IMR-90 (cell line): ENCODE measurements at regions not wholly inside any gene's neighbourhood (a gene's known extent, or its start where the extent isn't known, plus 50 kb on each side); places are given as distances from the start of the nearest gene placed in this dataset.

Experiments
- ATAC-seq: fragments of 200-7000 bp; cut with Tn5 transposase; 2 replicates; pipeline ENCODE4 v1.9.1; 2020; ENCODE audit warnings: low read depth, mild to moderate bottlenecking, moderate library complexity
- BruUV-seq: library from RNA; stranded (reverse); fragments of 400-500 nt; replicated peaks from 2 replicates; lab custom pipeline; 2021; lab: Mats Ljungman, UMichigan
- CTCF ChIA-PET: fragments of 300-600 bp; formaldehyde crosslinking; extraction: SDS; loops from one replicate; lab custom pipeline; 2021; ENCODE audit warnings: antibody characterized with exemption; lab: Yijun Ruan, JAX
- POLR2A ChIA-PET: fragments of 300-600 bp; sonication (Branson Sonifier 250); formaldehyde crosslinking; loops from one replicate; lab custom pipeline; 2022; ENCODE audit warnings: antibody characterized with exemption; ENCODE audit not compliant: unreplicated experiment; lab: Charles Lee
- DNase-seq: peaks from one replicate; pipeline ENCODE4 v3.0.0; 2013
- H2AFZ ChIP-seq: replicated peaks from 2 replicates; pipeline ENCODE3; 2013; ENCODE audit warnings: low read length, mild to moderate bottlenecking; ENCODE audit not compliant: poor library complexity
- H2AK5ac ChIP-seq: 2 replicates; pipeline ENCODE4 v1.6.1; 2013; ENCODE audit warnings: low read depth, low read length, inconsistent platforms
- H2AK9ac ChIP-seq: replicated peaks from 2 replicates; pipeline ENCODE3; 2013; ENCODE audit warnings: mild to moderate bottlenecking, low read depth, low read length, moderate library complexity; ENCODE audit not compliant: poor library complexity
- H2BK120ac ChIP-seq: 2 replicates; pipeline ENCODE4 v1.6.1; 2013; ENCODE audit warnings: low read depth, low read length, inconsistent platforms
- H2BK15ac ChIP-seq: 3 replicates; pipeline ENCODE4 v1.6.1; 2013; ENCODE audit warnings: low read depth, low read length, inconsistent platforms
- H2BK20ac ChIP-seq: 2 replicates; pipeline ENCODE4 v1.6.1; 2013; ENCODE audit warnings: low read depth, mild to moderate bottlenecking, inconsistent platforms, low read length, moderate library complexity
- H2BK5ac ChIP-seq: 2 replicates; pipeline ENCODE4 v1.6.1; 2013; ENCODE audit warnings: mild to moderate bottlenecking, low read depth, low read length, inconsistent platforms; ENCODE audit not compliant: poor library complexity, severe bottlenecking
- H3K14ac ChIP-seq: replicated peaks from 2 replicates; pipeline ENCODE4 v1.6.1; 2013; ENCODE audit warnings: low read depth, low read length, inconsistent platforms
- H3K18ac ChIP-seq: 2 replicates; pipeline ENCODE4 v1.6.1; 2013; ENCODE audit warnings: low read depth, low read length, control low read depth
- H3K23ac ChIP-seq: 2 replicates; pipeline ENCODE4 v1.6.1; 2013; ENCODE audit warnings: low read depth, low read length, inconsistent platforms
- H3K27ac ChIP-seq: 2 replicates; pipeline ENCODE4 v1.5.1; 2013; ENCODE audit warnings: mild to moderate bottlenecking, control low read depth, low read length; ENCODE audit not compliant: insufficient read depth
- H3K27me3 ChIP-seq: 2 replicates; pipeline ENCODE4 v1.6.1; 2013; ENCODE audit warnings: low read length; ENCODE audit not compliant: control insufficient read depth, insufficient read depth
- H3K36me3 ChIP-seq: 2 replicates; pipeline ENCODE4 v1.6.1; 2013; ENCODE audit warnings: low read length, mixed read lengths; ENCODE audit not compliant: control insufficient read depth, insufficient read depth
- H3K4ac ChIP-seq: 2 replicates; pipeline ENCODE4 v1.6.1; 2013; ENCODE audit warnings: low read depth, low read length, inconsistent platforms
- H3K4me1 ChIP-seq: 2 replicates; pipeline ENCODE4 v1.6.1; 2013; ENCODE audit warnings: low read length, mixed read lengths; ENCODE audit not compliant: control insufficient read depth, insufficient read depth
- H3K4me2 ChIP-seq: 2 replicates; pipeline ENCODE4 v1.6.1; 2013; ENCODE audit warnings: low read depth, mild to moderate bottlenecking, control low read depth, low read length, moderate library complexity
- H3K4me3 ChIP-seq: 2 replicates; pipeline ENCODE4 v1.5.1; 2013; ENCODE audit warnings: low read depth, mild to moderate bottlenecking, control low read depth, low read length, moderate library complexity; ENCODE audit not compliant: insufficient read depth
- H3K56ac ChIP-seq: 2 replicates; pipeline ENCODE4 v1.6.1; 2013; ENCODE audit warnings: low read length, inconsistent platforms; ENCODE audit not compliant: insufficient read depth; ENCODE audit errors: extremely low read depth
- H3K79me1 ChIP-seq, 2 experiments: 2 replicates each; pipeline ENCODE4 v1.6.1; 2013; ENCODE audit warnings: low read length in 2 of 2, inconsistent platforms in 1 of 2, low read depth in 1 of 2
- H3K9ac ChIP-seq: 2 replicates; pipeline ENCODE4 v1.6.1; 2013; ENCODE audit warnings: low read depth, low read length, control low read depth
- H3K9me1 ChIP-seq: 2 replicates; pipeline ENCODE4 v1.6.1; 2013; ENCODE audit warnings: low read length, inconsistent platforms; ENCODE audit not compliant: insufficient read depth
- H3K9me3 ChIP-seq: 2 replicates; pipeline ENCODE4 v1.6.1; 2013; ENCODE audit warnings: low read length; ENCODE audit not compliant: control insufficient read depth, insufficient read depth
- H4K20me1 ChIP-seq: 2 replicates; pipeline ENCODE4 v1.6.1; 2013; ENCODE audit warnings: low read length, inconsistent platforms; ENCODE audit not compliant: insufficient read depth
- H4K5ac ChIP-seq: 2 replicates; pipeline ENCODE4 v1.6.1; 2013; ENCODE audit warnings: mild to moderate bottlenecking, low read depth, low read length, control low read depth
- H4K8ac ChIP-seq, 2 experiments: 2 replicates each; pipeline ENCODE4 v1.6.1; 2013; ENCODE audit warnings: low read depth in 2 of 2, low read length in 2 of 2, control low read depth in 1 of 2, inconsistent platforms in 1 of 2
- H4K91ac ChIP-seq: 2 replicates; pipeline ENCODE4 v1.6.1; 2013; ENCODE audit warnings: low read depth, low read length, inconsistent platforms; ENCODE audit not compliant: insufficient read depth
- BHLHE40 ChIP-seq: fragments of 150-350 bp; IDR thresholded peaks from 2 replicates; pipeline ENCODE4 v1.6.1; 2016; ENCODE audit warnings: mild to moderate bottlenecking, low read depth, low read length
- CEBPB ChIP-seq: IDR thresholded peaks from 2 replicates; pipeline ENCODE4 v1.6.1; 2012; ENCODE audit warnings: low read depth, low read length, improper control_type of control experiment
- CHD1 ChIP-seq: IDR thresholded peaks from 2 replicates; pipeline ENCODE4 v1.6.1; 2012; ENCODE audit warnings: low read depth, low read length, improper control_type of control experiment
- MAFK ChIP-seq: IDR thresholded peaks from 2 replicates; pipeline ENCODE4 v1.6.1; 2012; ENCODE audit warnings: low read depth, low read length, improper control_type of control experiment
- MAZ ChIP-seq: IDR thresholded peaks from 2 replicates; pipeline ENCODE4 v1.6.1; 2012; ENCODE audit warnings: low read depth, mild to moderate bottlenecking, low read length, improper control_type of control experiment, moderate library complexity, borderline replicate concordance
- MXI1 ChIP-seq: IDR thresholded peaks from 2 replicates; pipeline ENCODE4 v1.6.1; 2012; ENCODE audit warnings: low read depth, mild to moderate bottlenecking, low read length, moderate library complexity, borderline replicate concordance
- POLR2A ChIP-seq: IDR thresholded peaks from 2 replicates; pipeline ENCODE4 v1.6.1; 2012; ENCODE audit warnings: mild to moderate bottlenecking, low read depth, low read length
- RAD21 ChIP-seq: IDR thresholded peaks from 2 replicates; pipeline ENCODE4 v1.6.1; 2012; ENCODE audit warnings: low read length, improper control_type of control experiment
- RCOR1 ChIP-seq: IDR thresholded peaks from 2 replicates; pipeline ENCODE4 v1.6.1; 2012; ENCODE audit warnings: mild to moderate bottlenecking, low read length, improper control_type of control experiment; ENCODE audit not compliant: insufficient replicate concordance
- WGBS, 2 experiments: methylation state at CpG; one replicate each; pipeline versions ENCODE4 v1.1.5 to v1.1.7; 2013; ENCODE audit warnings: missing lambda C conversion rate in 2 of 2; ENCODE audit not compliant: insufficient read length in 1 of 2; ENCODE audit errors: extremely low coverage in 2 of 2; 5-methylcytosine and 5-hydroxymethylcytosine counted together
- dilution Hi-C: fragments of 300-500 bp; cut with HindIII; formaldehyde crosslinking; loops from one replicate; pipeline ENCODE4 v1.14.3; 2018; ENCODE audit warnings: low sequenced_read_pairs; ENCODE audit not compliant: unreplicated experiment
- in situ Hi-C: fragments of 300-500 bp; cut with MboI; formaldehyde crosslinking; loops from 3 replicates; pipeline ENCODE4 v1.14.3; 2019; ENCODE audit warnings: low sequenced_read_pairs, inconsistent platforms, mixed read lengths
- intact Hi-C: fragments of 100-400 bp; cut with micrococcal nuclease; formaldehyde crosslinking; loops from 2 replicates; pipeline ENCODE4 v1.10.0; 2022
- TF ChIP-seq, protein P1 (sequence below): fragments of 150-350 bp; IDR thresholded peaks from 2 replicates; pipeline ENCODE4 v1.6.1; 2017; ENCODE audit warnings: mild to moderate bottlenecking, antibody characterized with exemption, low read length, low read depth

GRCh38 chr1:55662875-55663274 is 447.7 kb upstream of the USP24 start:
- H2BK5ac ChIP-seq = no peak overlapping the region
- no peak overlapping the region for H3K14ac ChIP-seq
- H4K91ac ChIP-seq = no peak overlapping the region
- no peaks in the 10 kb centered on the region for H3K36me3 ChIP-seq
- H3K4me3 ChIP-seq = no peak overlapping the region
- no peak overlapping the region for H3K9ac ChIP-seq
- H3K23ac ChIP-seq = no peak overlapping the region
- no peak overlapping the region for H2BK15ac ChIP-seq
- H3K4me2 ChIP-seq = no peak overlapping the region
- H3K4me1 ChIP-seq = no peaks in the 10 kb centered on the region
- no peaks in the 10 kb centered on the region for H3K79me1 ChIP-seq
- intact Hi-C loops (no loop called here), in situ Hi-C loops (no loop called here), dilution Hi-C loops (no loop called here)
- H2AK9ac ChIP-seq = no peak overlapping the region
- H2AK5ac ChIP-seq = no peak overlapping the region
- H3K56ac ChIP-seq = no peak overlapping the region
- H3K18ac ChIP-seq = no peak overlapping the region
- no peak overlapping the region for H4K8ac ChIP-seq
- POLR2A ChIA-PET = no interaction called here
- H3K9me1 ChIP-seq = no peaks in the 10 kb centered on the region
- H3K27ac ChIP-seq = no peak overlapping the region
- no CpG with 5 or more reads among the region's 3 CpGs for WGBS, 2 experiments
- H4K20me1 ChIP-seq = no peaks in the 10 kb centered on the region
- CTCF ChIA-PET = no interaction called here
- H4K5ac ChIP-seq = no peak overlapping the region
- H2AFZ ChIP-seq = no peak overlapping the region
- DNase-seq (no peak), ATAC-seq (no peak)
- no peak overlapping the region for H2BK20ac ChIP-seq
- no peaks in the 10 kb centered on the region for H3K9me3 ChIP-seq
- no peak for TF ChIP-seq BHLHE40
- TF ChIP-seq CEBPB = no peak
- no peak for TF ChIP-seq MAZ
- TF ChIP-seq, protein P1, sequence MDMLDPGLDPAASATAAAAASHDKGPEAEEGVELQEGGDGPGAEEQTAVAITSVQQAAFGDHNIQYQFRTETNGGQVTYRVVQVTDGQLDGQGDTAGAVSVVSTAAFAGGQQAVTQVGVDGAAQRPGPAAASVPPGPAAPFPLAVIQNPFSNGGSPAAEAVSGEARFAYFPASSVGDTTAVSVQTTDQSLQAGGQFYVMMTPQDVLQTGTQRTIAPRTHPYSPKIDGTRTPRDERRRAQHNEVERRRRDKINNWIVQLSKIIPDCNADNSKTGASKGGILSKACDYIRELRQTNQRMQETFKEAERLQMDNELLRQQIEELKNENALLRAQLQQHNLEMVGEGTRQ = no peak
- no peak for TF ChIP-seq RAD21
- no peak for TF ChIP-seq MXI1
- no peak for TF ChIP-seq CHD1
- no peak for TF ChIP-seq POLR2A
- no peak for TF ChIP-seq MAFK
- no peak for TF ChIP-seq RCOR1
- H3K27me3 ChIP-seq = no peaks in the 10 kb centered on the region
- H2BK120ac ChIP-seq = no peak overlapping the region
- H3K4ac ChIP-seq = no peak overlapping the region
- no TSS peak for BruUV-seq
